Keratinocyte (primary cell): ENCODE measurements at regions not wholly inside any gene's neighbourhood (a gene's known extent, or its start where the extent isn't known, plus 50 kb on each side); places are given as distances from the start of the nearest gene placed in this dataset.

Source experiments
- EZH2 ChIP-seq: IDR thresholded peaks from one replicate; pipeline ENCODE4 v1.6.1; 2012; ENCODE audit warnings: inconsistent platforms, mild to moderate bottlenecking, low read length, moderate library complexity
- TF ChIP-seq, protein P1 (sequence below), 3 experiments: IDR thresholded peaks in 1 of 3; conservative IDR thresholded peaks in 1 of 3; optimal IDR thresholded peaks in 1 of 3; 2 replicates in 2 of 3; 3 replicates in 1 of 3; pipeline versions ENCODE3 to v1.5.1; 2011; ENCODE audit warnings: low read length in 3 of 3, mild to moderate bottlenecking in 3 of 3, moderate library complexity in 2 of 3, control low read depth in 1 of 3, inconsistent platforms in 1 of 3; ENCODE audit not compliant: insufficient read depth in 2 of 3; ENCODE audit errors: extremely low read depth in 1 of 3

GRCh38 chr2:240289701-240290431 lies 145.6 kb upstream of the GPC1 start:
- TF ChIP-seq EZH2 = no peak
- TF ChIP-seq, protein P1, sequence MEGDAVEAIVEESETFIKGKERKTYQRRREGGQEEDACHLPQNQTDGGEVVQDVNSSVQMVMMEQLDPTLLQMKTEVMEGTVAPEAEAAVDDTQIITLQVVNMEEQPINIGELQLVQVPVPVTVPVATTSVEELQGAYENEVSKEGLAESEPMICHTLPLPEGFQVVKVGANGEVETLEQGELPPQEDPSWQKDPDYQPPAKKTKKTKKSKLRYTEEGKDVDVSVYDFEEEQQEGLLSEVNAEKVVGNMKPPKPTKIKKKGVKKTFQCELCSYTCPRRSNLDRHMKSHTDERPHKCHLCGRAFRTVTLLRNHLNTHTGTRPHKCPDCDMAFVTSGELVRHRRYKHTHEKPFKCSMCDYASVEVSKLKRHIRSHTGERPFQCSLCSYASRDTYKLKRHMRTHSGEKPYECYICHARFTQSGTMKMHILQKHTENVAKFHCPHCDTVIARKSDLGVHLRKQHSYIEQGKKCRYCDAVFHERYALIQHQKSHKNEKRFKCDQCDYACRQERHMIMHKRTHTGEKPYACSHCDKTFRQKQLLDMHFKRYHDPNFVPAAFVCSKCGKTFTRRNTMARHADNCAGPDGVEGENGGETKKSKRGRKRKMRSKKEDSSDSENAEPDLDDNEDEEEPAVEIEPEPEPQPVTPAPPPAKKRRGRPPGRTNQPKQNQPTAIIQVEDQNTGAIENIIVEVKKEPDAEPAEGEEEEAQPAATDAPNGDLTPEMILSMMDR (optimal IDR thresholded peaks at IDR 0.05 in 1 of 3, IDR thresholded peaks at IDR 0.05 in 1 of 3, conservative IDR thresholded peaks at IDR 0.05 in 1 of 3; ENCODE audit: extremely low read depth in 1 of 3, insufficient read depth in 2 of 3, low read length in 3 of 3) = no peak
